WTC11 (cell line): ENCODE measurements at regions not wholly inside any gene's neighbourhood (a gene's known extent, or its start where the extent isn't known, plus 50 kb on each side); places are given as distances from the start of the nearest gene placed in this dataset.
A peak's percentile ranks its signal among the peaks of the same experiment; 100 is the strongest.

ENCODE experiments used
- ATAC-seq: fragments of 200-7000 bp; cut with Tn5 transposase; 2 replicates; pipeline ENCODE4 v1.10.0; 2021; ENCODE audit warnings: mild to moderate bottlenecking, moderate library complexity
- CTCF ChIA-PET: fragments of 300-600 bp; sonication (Branson Sonifier 250); formaldehyde crosslinking; loops from one replicate; lab custom pipeline; 2021; ENCODE audit warnings: antibody characterized with exemption; lab: Charles Lee
- POLR2A ChIA-PET: fragments of 350-600 bp; sonication (Branson Sonifier 250); formaldehyde crosslinking; loops from one replicate; lab custom pipeline; 2021; ENCODE audit warnings: antibody characterized with exemption; lab: Charles Lee
- DNase-seq: peaks from one replicate; pipeline ENCODE4 v3.0.0; 2021; ENCODE audit warnings: low spot score
- H3K27ac Mint-ChIP-seq: 2 replicates; pipeline ENCODE4 v1.8.0; 2021; ENCODE audit warnings: mixed read lengths
- H3K27me3 Mint-ChIP-seq: 2 replicates; pipeline ENCODE4 v1.8.0; 2021; ENCODE audit warnings: low read depth, mild to moderate bottlenecking, moderate library complexity, mixed read lengths
- H3K36me3 Mint-ChIP-seq: 2 replicates; pipeline ENCODE4 v1.8.0; 2021; ENCODE audit warnings: mixed read lengths
- H3K4me1 Mint-ChIP-seq: 2 replicates; pipeline ENCODE4 v1.8.0; 2022; ENCODE audit warnings: mixed read lengths
- H3K4me3 Mint-ChIP-seq: 2 replicates; pipeline ENCODE4 v1.8.0; 2021; ENCODE audit warnings: mild to moderate bottlenecking, moderate library complexity, mixed read lengths
- H3K9me3 Mint-ChIP-seq: 2 replicates; pipeline ENCODE4 v1.8.0; 2021; ENCODE audit warnings: mixed read lengths
- AR ChIP-seq: fragments of 250-450 bp; sonication (Bioruptor Pico); IDR thresholded peaks from 2 replicates; pipeline ENCODE4 v1.9.0; 2021; ENCODE audit warnings: mild to moderate bottlenecking
- ARID4B ChIP-seq: sonication (generic); formaldehyde crosslinking; IDR thresholded peaks from 2 replicates; pipeline ENCODE4 v1.8.0; 2023; ENCODE audit warnings: missing genetic modification reagents, mild to moderate bottlenecking, borderline replicate concordance
- CTCF ChIP-seq: fragments of 200-600 bp; IDR thresholded peaks from 2 replicates; pipeline ENCODE4 v1.8.0; 2022; ENCODE audit warnings: antibody characterized with exemption
- ERG ChIP-seq: fragments of 250-450 bp; sonication (Bioruptor Pico); IDR thresholded peaks from 2 replicates; pipeline ENCODE4 v1.8.0; 2021; ENCODE audit warnings: mild to moderate bottlenecking
- IRF2 ChIP-seq: sonication (generic); formaldehyde crosslinking; IDR thresholded peaks from 2 replicates; pipeline ENCODE4 v1.8.0; 2022; ENCODE audit warnings: low read depth, missing genetic modification reagents, borderline replicate concordance
- NFATC4 ChIP-seq: fragments of 250-450 bp; sonication (Bioruptor Pico); IDR thresholded peaks from 2 replicates; pipeline ENCODE4 v1.9.0; 2021; ENCODE audit warnings: mild to moderate bottlenecking
- NR3C1 ChIP-seq: sonication (generic); formaldehyde crosslinking; conservative IDR thresholded peaks from 2 replicates; pipeline ENCODE4 v1.8.1; 2023; ENCODE audit warnings: low read depth, mild to moderate bottlenecking, missing genetic modification reagents
- PREB ChIP-seq: sonication (generic); formaldehyde crosslinking; IDR thresholded peaks from 2 replicates; pipeline ENCODE4 v1.8.1; 2022; ENCODE audit warnings: mild to moderate bottlenecking, missing genetic modification reagents, moderate library complexity, borderline replicate concordance
- RORB ChIP-seq: fragments of 250-450 bp; sonication (Bioruptor Pico); IDR thresholded peaks from 2 replicates; pipeline ENCODE4 v1.9.0; 2021; ENCODE audit warnings: mild to moderate bottlenecking
- TCF7 ChIP-seq: sonication (generic); formaldehyde crosslinking; IDR thresholded peaks from 2 replicates; pipeline ENCODE4 v1.8.0; 2022; ENCODE audit warnings: mild to moderate bottlenecking, low read depth, missing genetic modification reagents, moderate library complexity
- TEAD1 ChIP-seq: sonication (generic); formaldehyde crosslinking; IDR thresholded peaks from 2 replicates; pipeline ENCODE4 v1.8.0; 2022; ENCODE audit warnings: mild to moderate bottlenecking, missing genetic modification reagents
- ZNF396 ChIP-seq: fragments of 250-450 bp; sonication (Bioruptor Pico); IDR thresholded peaks from 2 replicates; pipeline ENCODE4 v1.8.0; 2021; ENCODE audit warnings: mild to moderate bottlenecking, moderate library complexity, borderline replicate concordance
- ZNF416 ChIP-seq: fragments of 250-450 bp; sonication (Bioruptor Pico); IDR thresholded peaks from 2 replicates; pipeline ENCODE4 v1.9.0; 2021; ENCODE audit warnings: mild to moderate bottlenecking, inconsistent platforms

GRCh38 chr1:209074575-209075250 is 508.8 kb upstream of the CAMK1G start:
- H3K9me3 Mint-ChIP-seq = peaks cover 8% of the 10 kb centered on the region
- ChIA-PET CTCF (no interaction called here), POLR2A (no interaction called here)
- H3K27me3 Mint-ChIP-seq = no peaks in the 10 kb centered on the region
- no peak for DNase-seq
- no peaks in the 10 kb centered on the region for H3K36me3 Mint-ChIP-seq
- 0 out of 2 replicates have a peak, but pooled peaks cover 2% of the 10 kb centered on the region for H3K4me1 Mint-ChIP-seq
- H3K4me3 Mint-ChIP-seq = no peak overlapping the region
- no peak overlapping the region for H3K27ac Mint-ChIP-seq
- TF ChIP-seq PREB = no peak
- no peak for TF ChIP-seq ZNF396 (CRISPR knock-in tag)
- no peak for TF ChIP-seq ARID4B (CRISPR knock-in tag)
- no peak for ATAC-seq

- peaks cover 12% of the 10 kb centered on the region for H3K4me1 Mint-ChIP-seq
- DNase-seq (no peak), ATAC-seq (peak; percentile 65)
- peaks cover 8% of the 10 kb centered on the region for H3K9me3 Mint-ChIP-seq
- no peak overlapping the region for H3K4me3 Mint-ChIP-seq
- no peak overlapping the region for H3K27ac Mint-ChIP-seq
- TF ChIP-seq CTCF (no peak), AR (no peak), TEAD1 (no peak), NR3C1 (CRISPR knock-in tag) (no peak), RORB (CRISPR knock-in tag) (no peak), TCF7 (CRISPR knock-in tag) (no peak), IRF2 (CRISPR knock-in tag) (no peak), ERG (no peak), NFATC4 (CRISPR knock-in tag) (no peak), PREB (no peak), ZNF416 (no peak)
- no peaks in the 10 kb centered on the region for H3K36me3 Mint-ChIP-seq
- H3K27me3 Mint-ChIP-seq = no peaks in the 10 kb centered on the region; the same call in 1 of the 2 replicates
- POLR2A ChIA-PET = no interaction called here
- CTCF ChIA-PET = interaction anchor here (0.6 to 2.9 kb wide), 5 partner anchors 58 to 437 kb away, joined by 3 to 21 read pairs (median 3); no protein-coding TSS in a partner anchor
Measured at GRCh38 chr1:209076688-209077087, 506.8 kb upstream of the CAMK1G start.
